NB4 (cell line): ENCODE measurements at regions not wholly inside any gene's neighbourhood (a gene's known extent, or its start where the extent isn't known, plus 50 kb on each side); places are given as distances from the start of the nearest gene placed in this dataset.

Experiments used
- MYC ChIP-seq: IDR thresholded peaks from 2 replicates; pipeline ENCODE4 v1.6.1; 2011; ENCODE audit warnings: low read depth, low read length
- TF ChIP-seq, protein P1 (sequence below): IDR thresholded peaks from one replicate; pipeline ENCODE4 v1.5.1; 2012; ENCODE audit warnings: low read depth, low read length
- TF ChIP-seq, protein P2 (sequence below): IDR thresholded peaks from 2 replicates; pipeline ENCODE4 v1.6.1; 2011; ENCODE audit warnings: low read depth, low read length

DNA sequence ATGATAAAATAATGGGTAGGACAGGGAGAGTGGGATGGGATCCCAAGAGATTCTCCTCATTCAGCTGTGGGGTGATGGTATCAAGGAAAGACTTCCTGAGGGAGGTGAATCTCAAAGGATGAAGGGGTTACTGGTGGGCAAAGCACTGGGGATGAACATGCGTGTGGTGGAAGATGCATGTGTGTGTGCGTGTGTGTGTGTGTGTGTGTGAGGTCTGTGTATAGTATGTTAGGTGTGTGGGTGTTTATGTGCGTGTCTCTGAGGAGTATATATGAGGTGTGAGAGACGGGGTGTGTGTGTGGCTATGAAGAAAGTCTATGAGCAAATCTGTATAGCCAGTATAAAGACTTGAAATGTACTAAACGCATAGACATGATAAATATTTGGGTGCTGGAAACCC lies 220.0 kb upstream of the MYLIP start:
- TF ChIP-seq, protein P1, sequence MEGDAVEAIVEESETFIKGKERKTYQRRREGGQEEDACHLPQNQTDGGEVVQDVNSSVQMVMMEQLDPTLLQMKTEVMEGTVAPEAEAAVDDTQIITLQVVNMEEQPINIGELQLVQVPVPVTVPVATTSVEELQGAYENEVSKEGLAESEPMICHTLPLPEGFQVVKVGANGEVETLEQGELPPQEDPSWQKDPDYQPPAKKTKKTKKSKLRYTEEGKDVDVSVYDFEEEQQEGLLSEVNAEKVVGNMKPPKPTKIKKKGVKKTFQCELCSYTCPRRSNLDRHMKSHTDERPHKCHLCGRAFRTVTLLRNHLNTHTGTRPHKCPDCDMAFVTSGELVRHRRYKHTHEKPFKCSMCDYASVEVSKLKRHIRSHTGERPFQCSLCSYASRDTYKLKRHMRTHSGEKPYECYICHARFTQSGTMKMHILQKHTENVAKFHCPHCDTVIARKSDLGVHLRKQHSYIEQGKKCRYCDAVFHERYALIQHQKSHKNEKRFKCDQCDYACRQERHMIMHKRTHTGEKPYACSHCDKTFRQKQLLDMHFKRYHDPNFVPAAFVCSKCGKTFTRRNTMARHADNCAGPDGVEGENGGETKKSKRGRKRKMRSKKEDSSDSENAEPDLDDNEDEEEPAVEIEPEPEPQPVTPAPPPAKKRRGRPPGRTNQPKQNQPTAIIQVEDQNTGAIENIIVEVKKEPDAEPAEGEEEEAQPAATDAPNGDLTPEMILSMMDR: no peak
- TF ChIP-seq MYC: no peak
- TF ChIP-seq, protein P2, sequence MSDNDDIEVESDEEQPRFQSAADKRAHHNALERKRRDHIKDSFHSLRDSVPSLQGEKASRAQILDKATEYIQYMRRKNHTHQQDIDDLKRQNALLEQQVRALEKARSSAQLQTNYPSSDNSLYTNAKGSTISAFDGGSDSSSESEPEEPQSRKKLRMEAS: no peak
